Trophoblast cell (in vitro differentiated cells and primary cell): ENCODE measurements at regions not wholly inside any gene's neighbourhood (a gene's known extent, or its start where the extent isn't known, plus 50 kb on each side); places are given as distances from the start of the nearest gene placed in this dataset.
"Not testable (repeated sequence)": the region's sequence is repeated elsewhere in the genome, so short reads cannot be mapped to it uniquely, and the experiment has no call there.

Experiments
- DNase-seq, 2 donors: peaks; one replicate each; pipeline ENCODE4 v3.0.0-alpha.2; 2016
- H2AFZ ChIP-seq: 2 replicates; pipeline ENCODE4 v1.6.1; 2013; ENCODE audit warnings: low read length, moderate library complexity, mild to moderate bottlenecking; ENCODE audit not compliant: insufficient read depth, poor library complexity
- H2AK5ac ChIP-seq: 2 replicates; pipeline ENCODE4 v1.6.1; 2013; ENCODE audit warnings: mild to moderate bottlenecking, low read length
- H2BK120ac ChIP-seq: 2 replicates; pipeline ENCODE4 v1.6.1; 2013; ENCODE audit warnings: low read length, mild to moderate bottlenecking, moderate library complexity; ENCODE audit not compliant: insufficient read depth, poor library complexity
- H2BK12ac ChIP-seq: 2 replicates; pipeline ENCODE4 v1.6.1; 2013; ENCODE audit warnings: mild to moderate bottlenecking, low read length, moderate library complexity
- H2BK5ac ChIP-seq: 2 replicates; pipeline ENCODE4 v1.6.1; 2013; ENCODE audit warnings: low read length, low read depth, moderate library complexity, mild to moderate bottlenecking; ENCODE audit not compliant: poor library complexity
- H3K14ac ChIP-seq: 2 replicates; pipeline ENCODE4 v1.6.1; 2013; ENCODE audit warnings: mild to moderate bottlenecking, low read length
- H3K18ac ChIP-seq: 2 replicates; pipeline ENCODE4 v1.6.1; 2013; ENCODE audit warnings: mild to moderate bottlenecking, low read length
- H3K23ac ChIP-seq: 2 replicates; pipeline ENCODE4 v1.6.1; 2013; ENCODE audit warnings: low read length
- H3K27ac ChIP-seq: 2 replicates; pipeline ENCODE4 v1.5.1; 2013; ENCODE audit warnings: low read depth, mild to moderate bottlenecking, inconsistent platforms, low read length, moderate library complexity
- H3K27me3 ChIP-seq: 2 replicates; pipeline ENCODE4 v1.6.1; 2013; ENCODE audit warnings: inconsistent platforms, mild to moderate bottlenecking, low read length, moderate library complexity; ENCODE audit not compliant: insufficient read depth
- H3K36me3 ChIP-seq, 2 experiments: 1 replicate in 1 of 2; 2 replicates in 1 of 2; pipeline ENCODE4 v1.6.1; 2013; ENCODE audit warnings: low read length in 2 of 2, mild to moderate bottlenecking in 2 of 2, moderate library complexity in 1 of 2; ENCODE audit not compliant: insufficient read depth in 2 of 2, control insufficient read depth in 1 of 2
- H3K4ac ChIP-seq: 2 replicates; pipeline ENCODE4 v1.6.1; 2013; ENCODE audit warnings: low read depth, mild to moderate bottlenecking, low read length, moderate library complexity
- H3K4me1 ChIP-seq, 2 experiments: 1 replicate in 1 of 2; 2 replicates in 1 of 2; pipeline ENCODE4 v1.6.1; 2013; ENCODE audit warnings: low read length in 2 of 2, mild to moderate bottlenecking in 2 of 2, moderate library complexity in 1 of 2; ENCODE audit not compliant: insufficient read depth in 2 of 2, control insufficient read depth in 1 of 2
- H3K4me2 ChIP-seq: 2 replicates; pipeline ENCODE4 v1.6.1; 2013; ENCODE audit warnings: inconsistent platforms, mild to moderate bottlenecking, low read length, moderate library complexity
- H3K4me3 ChIP-seq: 2 replicates; pipeline ENCODE4 v1.5.1; 2013; ENCODE audit warnings: mild to moderate bottlenecking, low read depth, low read length, inconsistent platforms
- H3K79me1 ChIP-seq: one replicate; pipeline ENCODE4 v1.6.1; 2013; ENCODE audit warnings: low read length
- H3K79me2 ChIP-seq: 2 replicates; pipeline ENCODE4 v1.6.1; 2013; ENCODE audit warnings: low read length, mild to moderate bottlenecking; ENCODE audit not compliant: control insufficient read depth, insufficient read depth, poor library complexity
- H3K9ac ChIP-seq: 2 replicates; pipeline ENCODE4 v1.6.1; 2013; ENCODE audit warnings: mild to moderate bottlenecking, low read length
- H3K9me3 ChIP-seq: 2 replicates; pipeline ENCODE4 v1.6.1; 2013; ENCODE audit warnings: low read depth, mild to moderate bottlenecking, control low read depth, inconsistent platforms, low read length; ENCODE audit not compliant: insufficient read depth
- H4K12ac ChIP-seq: 2 replicates; pipeline ENCODE4 v1.6.1; 2013; ENCODE audit warnings: low read depth, mild to moderate bottlenecking, low read length, moderate library complexity
- H4K8ac ChIP-seq: 2 replicates; pipeline ENCODE4 v1.6.1; 2013; ENCODE audit warnings: low read depth, mild to moderate bottlenecking, low read length, moderate library complexity
- H4K91ac ChIP-seq: one replicate; pipeline ENCODE4 v1.6.1; 2013; ENCODE audit warnings: low read depth, mild to moderate bottlenecking, low read length, moderate library complexity
- WGBS: extraction: QIAGEN DNeasy Blood & Tissue Kit; methylation state at CpG from one replicate; pipeline ENCODE4 v1.1.7; 2013; ENCODE audit warnings: missing lambda C conversion rate; ENCODE audit not compliant: insufficient read length, insufficient coverage; ENCODE audit errors: extremely low coverage; 5-methylcytosine and 5-hydroxymethylcytosine counted together

DNA sequence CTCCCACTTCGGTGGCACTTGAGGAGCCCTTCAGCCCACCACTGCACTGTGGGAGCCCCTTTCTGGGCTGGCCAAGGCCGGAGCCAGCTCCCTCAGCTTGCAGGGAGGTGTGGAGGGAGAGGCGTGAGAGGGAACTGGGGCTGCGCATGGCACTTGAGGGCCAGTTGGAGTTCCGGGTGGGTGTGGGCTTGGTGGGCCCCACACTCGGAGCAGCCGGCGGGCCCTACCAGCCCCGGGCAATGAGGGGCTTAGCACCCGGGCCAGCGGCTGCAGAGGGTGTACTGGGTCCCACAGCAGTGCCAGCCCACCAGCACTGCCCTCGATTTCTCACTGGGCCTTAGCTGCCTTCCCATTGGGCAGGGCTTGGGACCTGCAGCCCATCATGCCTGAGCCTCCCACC, 78.8 kb upstream of the TRPC7 start:
- WGBS = no CpG with 5 or more reads among the region's 12 CpGs
- not testable (repeated sequence) for H3K4ac ChIP-seq, H4K91ac ChIP-seq, H3K14ac ChIP-seq, H3K27me3 ChIP-seq, H3K36me3 ChIP-seq, H3K18ac ChIP-seq, H3K79me1 ChIP-seq, H3K9me3 ChIP-seq, DNase-seq, H4K12ac ChIP-seq, H2AK5ac ChIP-seq, H3K4me2 ChIP-seq, H3K79me2 ChIP-seq, H3K9ac ChIP-seq, H3K4me3 ChIP-seq, H2AFZ ChIP-seq, H3K27ac ChIP-seq, H2BK12ac ChIP-seq, H3K4me1 ChIP-seq, H2BK120ac ChIP-seq, H3K23ac ChIP-seq, H4K8ac ChIP-seq, H2BK5ac ChIP-seq

- no peak for DNase-seq
Observed at GRCh38 chr5:136439367-136439766, 74.0 kb upstream of the TRPC7 start.

DNA sequence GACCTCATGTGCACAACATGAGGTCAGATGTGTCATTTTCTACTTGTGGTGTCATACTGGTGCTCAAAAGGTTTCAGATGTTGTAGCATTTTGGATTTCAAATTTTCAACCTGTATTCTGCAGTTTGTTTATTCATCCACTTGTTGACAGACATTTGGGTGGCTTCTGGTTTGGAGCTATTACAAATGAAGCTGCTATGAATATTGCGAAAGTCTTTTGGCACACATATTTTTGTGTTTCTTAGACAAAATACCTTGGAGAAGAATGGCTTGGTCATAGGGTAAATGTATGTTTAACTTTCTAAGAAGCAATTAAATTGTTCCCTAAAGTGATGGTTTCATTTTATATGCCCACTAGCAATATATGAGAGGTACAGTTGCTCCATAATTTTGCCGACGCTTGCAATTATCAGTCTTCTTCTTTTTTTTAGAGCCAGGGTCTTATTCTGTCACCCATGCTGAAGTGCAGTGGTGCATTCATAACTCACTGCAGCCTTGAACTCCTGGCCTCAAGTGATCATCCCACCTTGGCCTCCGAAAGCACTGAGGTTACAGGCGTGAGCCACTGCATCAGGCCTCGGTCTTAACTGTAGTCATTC, 70.7 kb upstream of the TRPC7 start:
- H2BK5ac ChIP-seq = no peak overlapping the region
- H3K27ac ChIP-seq = no peak overlapping the region
- H3K9ac ChIP-seq = no peak overlapping the region
- H3K14ac ChIP-seq = no peak overlapping the region
- no peaks in the 10 kb centered on the region for H3K79me1 ChIP-seq
- WGBS = no CpG with 5 or more reads among the region's 6 CpGs
- no peaks in the 10 kb centered on the region for H3K27me3 ChIP-seq
- DNase-seq = peak in 1 of 2 donors; percentile 78
- H2AFZ ChIP-seq = no peak overlapping the region
- H4K12ac ChIP-seq = no peak overlapping the region
- no peaks in the 10 kb centered on the region for H3K36me3 ChIP-seq
- H3K4me1 ChIP-seq = no peaks in the 10 kb centered on the region
- no peak overlapping the region for H3K4me2 ChIP-seq
- H3K79me2 ChIP-seq = no peaks in the 10 kb centered on the region
- no peaks in the 10 kb centered on the region for H3K9me3 ChIP-seq
- no peak overlapping the region for H3K4me3 ChIP-seq
- no peak overlapping the region for H4K8ac ChIP-seq
- H2BK120ac ChIP-seq = no peak overlapping the region
- no peak overlapping the region for H2AK5ac ChIP-seq
- no peak overlapping the region for H2BK12ac ChIP-seq
- no peak overlapping the region for H3K4ac ChIP-seq
- no peak overlapping the region for H3K23ac ChIP-seq
- H4K91ac ChIP-seq = no peak overlapping the region
- no peak overlapping the region for H3K18ac ChIP-seq

More at GRCh38 chr5:136439367-136439766, 74.0 kb upstream of the TRPC7 start:
- Histone ChIP-seq H3K27ac (no peak overlapping the region), H2BK12ac (no peak overlapping the region), H3K79me2 (no peaks in the 10 kb centered on the region), H2AK5ac (no peak overlapping the region), H3K18ac (no peak overlapping the region), H3K79me1 (no peaks in the 10 kb centered on the region), H2BK120ac (no peak overlapping the region), H4K91ac (no peak overlapping the region), H4K12ac (no peak overlapping the region), H3K4me2 (no peak overlapping the region), H3K9ac (no peak overlapping the region), H3K14ac (no peak overlapping the region), H3K4me3 (no peak overlapping the region), H3K27me3 (no peaks in the 10 kb centered on the region), H3K23ac (no peak overlapping the region), H3K9me3 (no peaks in the 10 kb centered on the region), H3K4me1 (no peaks in the 10 kb centered on the region), H3K4ac (no peak overlapping the region), H2BK5ac (no peak overlapping the region), H4K8ac (no peak overlapping the region), H3K36me3 (no peaks in the 10 kb centered on the region), H2AFZ (no peak overlapping the region)

GRCh38 chr5:136434795-136435194, 69.5 kb upstream of the TRPC7 start:
- Histone ChIP-seq H3K27me3 (no peaks in the 10 kb centered on the region), H3K9me3 (no peaks in the 10 kb centered on the region), H3K18ac (no peak overlapping the region), H2BK120ac (no peak overlapping the region), H4K8ac (no peak overlapping the region), H4K12ac (no peak overlapping the region), H2AFZ (no peak overlapping the region), H3K4ac (no peak overlapping the region), H2AK5ac (no peak overlapping the region), H3K4me1 (no peaks in the 10 kb centered on the region), H2BK5ac (no peak overlapping the region), H4K91ac (no peak overlapping the region), H3K79me1 (no peaks in the 10 kb centered on the region), H3K79me2 (no peaks in the 10 kb centered on the region), H3K14ac (no peak overlapping the region), H3K27ac (no peak overlapping the region), H3K36me3 (no peaks in the 10 kb centered on the region), H2BK12ac (no peak overlapping the region), H3K4me3 (no peak overlapping the region), H3K9ac (no peak overlapping the region), H3K4me2 (no peak overlapping the region), H3K23ac (no peak overlapping the region)
- WGBS = no CpG with 5 or more reads among the region's 3 CpGs
- DNase-seq = peak; percentile 34 to 81
